ENCODE measurements at regions not wholly inside any gene's neighbourhood (a gene's known extent, or its start where the extent isn't known, plus 50 kb on each side); places are given as distances from the start of the nearest gene placed in this dataset.

DNA sequence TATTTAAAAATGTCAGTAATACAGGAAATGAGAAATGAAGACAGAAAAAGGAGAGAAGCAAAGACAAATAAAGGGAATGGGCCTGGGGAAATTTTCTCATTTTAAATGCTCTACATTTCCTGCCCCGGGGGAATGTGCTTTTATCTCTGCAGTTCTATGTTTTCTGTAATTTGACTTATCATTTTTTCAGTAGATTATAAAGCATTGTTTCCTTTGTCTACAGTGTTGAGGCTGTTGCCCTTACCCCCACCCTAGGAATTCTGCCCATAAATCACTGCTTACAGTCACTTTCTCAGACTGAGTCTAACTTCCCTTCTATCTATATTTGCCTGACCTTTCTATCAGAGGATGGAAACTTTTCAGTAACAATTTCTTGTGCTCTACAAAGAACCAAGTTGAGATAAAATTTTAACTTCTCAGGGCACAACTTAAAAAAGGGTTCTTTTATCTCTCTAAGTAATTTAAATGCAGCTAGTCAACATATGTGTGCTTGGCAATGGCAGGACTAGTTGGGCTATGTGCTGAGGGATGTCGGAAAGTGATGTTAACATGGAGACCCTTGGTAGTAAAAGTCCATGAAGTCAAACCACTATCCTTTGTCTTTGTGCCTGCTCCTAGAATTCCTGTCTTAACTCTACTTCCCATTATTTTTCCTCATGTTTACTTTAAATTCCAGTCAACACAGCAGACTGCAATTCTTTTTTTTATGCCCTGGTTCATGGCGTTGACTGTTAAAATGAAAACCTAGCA lies 146.5 kb upstream of the MMADHC start:
- no peaks in the 10 kb centered on the region for H3K4me1 ChIP-seq (ENCODE audit: control insufficient read depth, insufficient read depth, low read length)
- peak overlapping the region; percentile 48; the same call in 1 of the 2 replicates for H3K27ac ChIP-seq (ENCODE audit: low read length)
- BruUV-seq (replicated peaks), result no TSS peak
- H3K9me3 ChIP-seq (ENCODE audit: control insufficient read depth, insufficient read depth, low read depth, low read length), result peaks cover 6% of the 10 kb centered on the region; the same call in 1 of the 2 replicates
- intact Hi-C loops (cut with micrococcal nuclease; ENCODE audit: unreplicated experiment) (no loop called here), in situ Hi-C loops (cut with HindIII; ENCODE audit: low pct_unique_long_range_greater_than_20kb, low sequenced_read_pairs) (no loop called here)
- no peaks in the 10 kb centered on the region for H3K36me3 ChIP-seq (ENCODE audit: control insufficient read depth, insufficient read depth, low read length)
- CTCF ChIA-PET, result no interaction called here
- POLR2A ChIA-PET, result no interaction called here
- H3K4me3 ChIP-seq (ENCODE audit: low read depth in 2 of 2, low read length in 2 of 2), result no peak overlapping the region
- TF ChIP-seq TCF7L2 (IDR thresholded peaks at IDR 0.05; ENCODE audit: low read depth, low read length), result peak; percentile 38; the same call in 1 of the 2 replicates
- TF ChIP-seq, protein P1, sequence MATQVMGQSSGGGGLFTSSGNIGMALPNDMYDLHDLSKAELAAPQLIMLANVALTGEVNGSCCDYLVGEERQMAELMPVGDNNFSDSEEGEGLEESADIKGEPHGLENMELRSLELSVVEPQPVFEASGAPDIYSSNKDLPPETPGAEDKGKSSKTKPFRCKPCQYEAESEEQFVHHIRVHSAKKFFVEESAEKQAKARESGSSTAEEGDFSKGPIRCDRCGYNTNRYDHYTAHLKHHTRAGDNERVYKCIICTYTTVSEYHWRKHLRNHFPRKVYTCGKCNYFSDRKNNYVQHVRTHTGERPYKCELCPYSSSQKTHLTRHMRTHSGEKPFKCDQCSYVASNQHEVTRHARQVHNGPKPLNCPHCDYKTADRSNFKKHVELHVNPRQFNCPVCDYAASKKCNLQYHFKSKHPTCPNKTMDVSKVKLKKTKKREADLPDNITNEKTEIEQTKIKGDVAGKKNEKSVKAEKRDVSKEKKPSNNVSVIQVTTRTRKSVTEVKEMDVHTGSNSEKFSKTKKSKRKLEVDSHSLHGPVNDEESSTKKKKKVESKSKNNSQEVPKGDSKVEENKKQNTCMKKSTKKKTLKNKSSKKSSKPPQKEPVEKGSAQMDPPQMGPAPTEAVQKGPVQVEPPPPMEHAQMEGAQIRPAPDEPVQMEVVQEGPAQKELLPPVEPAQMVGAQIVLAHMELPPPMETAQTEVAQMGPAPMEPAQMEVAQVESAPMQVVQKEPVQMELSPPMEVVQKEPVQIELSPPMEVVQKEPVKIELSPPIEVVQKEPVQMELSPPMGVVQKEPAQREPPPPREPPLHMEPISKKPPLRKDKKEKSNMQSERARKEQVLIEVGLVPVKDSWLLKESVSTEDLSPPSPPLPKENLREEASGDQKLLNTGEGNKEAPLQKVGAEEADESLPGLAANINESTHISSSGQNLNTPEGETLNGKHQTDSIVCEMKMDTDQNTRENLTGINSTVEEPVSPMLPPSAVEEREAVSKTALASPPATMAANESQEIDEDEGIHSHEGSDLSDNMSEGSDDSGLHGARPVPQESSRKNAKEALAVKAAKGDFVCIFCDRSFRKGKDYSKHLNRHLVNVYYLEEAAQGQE (IDR thresholded peaks at IDR 0.05; ENCODE audit: insufficient read depth in 1 of 2, low read depth in 2 of 2, low read length in 1 of 2), result no peak
- DNase-seq (ENCODE audit: low read depth, low spot score) (no peak), ATAC-seq (peak; percentile 45; the same call in 1 of the 2 replicates)
- H3K27me3 ChIP-seq (ENCODE audit: control insufficient read depth, insufficient read depth, low read length), result no peaks in the 10 kb centered on the region

DNA sequence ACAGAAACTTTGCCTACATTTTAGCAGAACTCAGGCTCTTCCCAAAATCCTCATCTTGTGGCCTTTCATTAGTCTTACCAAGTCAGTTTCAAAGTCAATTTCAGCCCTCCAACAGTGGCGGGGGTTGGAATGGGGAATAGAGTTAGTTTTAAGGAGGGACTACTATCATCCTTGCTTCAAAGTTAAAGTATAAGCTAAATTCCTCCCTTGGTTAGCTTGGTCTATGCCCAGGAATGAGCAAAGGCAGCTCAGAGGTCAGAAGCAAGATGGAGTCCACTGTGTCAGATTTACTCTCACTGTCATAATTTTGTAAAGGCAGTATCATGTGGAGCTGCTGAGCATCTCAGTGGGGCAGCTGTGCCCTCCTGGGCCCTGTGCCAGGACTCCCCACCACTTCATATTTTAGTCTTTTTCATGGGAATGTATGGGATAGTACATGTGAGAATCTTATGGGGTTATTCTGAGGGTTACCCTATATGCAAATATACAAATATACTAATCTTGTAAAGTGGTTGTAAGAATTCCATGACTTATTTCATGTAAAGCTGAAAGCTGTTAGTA lies 145.2 kb upstream of the MMADHC start:
- H3K36me3 ChIP-seq (ENCODE audit: control insufficient read depth, insufficient read depth, low read length), result no peaks in the 10 kb centered on the region
- TF ChIP-seq, protein P2, sequence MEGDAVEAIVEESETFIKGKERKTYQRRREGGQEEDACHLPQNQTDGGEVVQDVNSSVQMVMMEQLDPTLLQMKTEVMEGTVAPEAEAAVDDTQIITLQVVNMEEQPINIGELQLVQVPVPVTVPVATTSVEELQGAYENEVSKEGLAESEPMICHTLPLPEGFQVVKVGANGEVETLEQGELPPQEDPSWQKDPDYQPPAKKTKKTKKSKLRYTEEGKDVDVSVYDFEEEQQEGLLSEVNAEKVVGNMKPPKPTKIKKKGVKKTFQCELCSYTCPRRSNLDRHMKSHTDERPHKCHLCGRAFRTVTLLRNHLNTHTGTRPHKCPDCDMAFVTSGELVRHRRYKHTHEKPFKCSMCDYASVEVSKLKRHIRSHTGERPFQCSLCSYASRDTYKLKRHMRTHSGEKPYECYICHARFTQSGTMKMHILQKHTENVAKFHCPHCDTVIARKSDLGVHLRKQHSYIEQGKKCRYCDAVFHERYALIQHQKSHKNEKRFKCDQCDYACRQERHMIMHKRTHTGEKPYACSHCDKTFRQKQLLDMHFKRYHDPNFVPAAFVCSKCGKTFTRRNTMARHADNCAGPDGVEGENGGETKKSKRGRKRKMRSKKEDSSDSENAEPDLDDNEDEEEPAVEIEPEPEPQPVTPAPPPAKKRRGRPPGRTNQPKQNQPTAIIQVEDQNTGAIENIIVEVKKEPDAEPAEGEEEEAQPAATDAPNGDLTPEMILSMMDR (IDR thresholded peaks at IDR 0.05), result no peak
- TF ChIP-seq, protein P1 (IDR thresholded peaks at IDR 0.05; ENCODE audit: insufficient read depth in 1 of 2, low read depth in 2 of 2, low read length in 1 of 2), result no peak
- TF ChIP-seq POLR2AphosphoS5 (IDR thresholded peaks at IDR 0.05; ENCODE audit: low read depth, low read length) (no peak), TCF7L2 (IDR thresholded peaks at IDR 0.05; ENCODE audit: low read depth, low read length) (no peak), SIN3A (IDR thresholded peaks at IDR 0.05; ENCODE audit: borderline replicate concordance, insufficient read depth, low read depth, low read length) (no peak)
- ATAC-seq (no peak), DNase-seq (ENCODE audit: low read depth, low spot score) (no peak)
- no peaks in the 10 kb centered on the region for H3K27me3 ChIP-seq (ENCODE audit: control insufficient read depth, insufficient read depth, low read length)
- H3K4me3 ChIP-seq (ENCODE audit: low read depth in 2 of 2, low read length in 2 of 2), result no peak overlapping the region
- peaks cover 6% of the 10 kb centered on the region; the same call in 1 of the 2 replicates for H3K9me3 ChIP-seq (ENCODE audit: control insufficient read depth, insufficient read depth, low read depth, low read length)
- H3K4me1 ChIP-seq (ENCODE audit: control insufficient read depth, insufficient read depth, low read length), result no peaks in the 10 kb centered on the region
- BruUV-seq (replicated peaks), result no TSS peak
- H3K27ac ChIP-seq (ENCODE audit: low read length), result no peak overlapping the region
- CTCF ChIA-PET, result no interaction called here
- in situ Hi-C loops (cut with HindIII; ENCODE audit: low pct_unique_long_range_greater_than_20kb, low sequenced_read_pairs) (no loop called here), intact Hi-C loops (cut with micrococcal nuclease; ENCODE audit: unreplicated experiment) (no loop called here)
- POLR2A ChIA-PET, result no interaction called here
